Aorta (tissue), 5 donors: ENCODE measurements at regions not wholly inside any gene's neighbourhood (a gene's known extent, or its start where the extent isn't known, plus 50 kb on each side); places are given as distances from the start of the nearest gene placed in this dataset.
"Not testable (repeated sequence)": the region's sequence is repeated elsewhere in the genome, so short reads cannot be mapped to it uniquely, and the experiment has no call there.

Experiments used
- ATAC-seq: fragments of 200-7000 bp; cut with Tn5 transposase; one replicate; pipeline ENCODE4 v1.9.1; 2022; ENCODE audit warnings: moderate library complexity; ENCODE audit not compliant: low FRiP score
- DNase-seq, 2 donors: peaks; one replicate each; pipeline ENCODE4 v3.0.0-alpha.2; 2020
- H3K27ac ChIP-seq, 2 donors: one replicate each; pipeline ENCODE4 v1.5.1; 2013; ENCODE audit warnings: low read length in 2 of 2, mild to moderate bottlenecking in 2 of 2, moderate library complexity in 2 of 2, control low read depth in 1 of 2, inconsistent platforms in 1 of 2, low read depth in 1 of 2
- H3K27me3 ChIP-seq, 2 donors: one replicate each; pipeline ENCODE4 v1.6.1; 2013; ENCODE audit warnings: control low read depth in 1 of 2, low read length in 1 of 2, mild to moderate bottlenecking in 1 of 2, moderate library complexity in 1 of 2; ENCODE audit not compliant: insufficient read depth in 2 of 2, control insufficient read depth in 1 of 2
- H3K36me3 ChIP-seq, 2 donors: one replicate each; pipeline ENCODE4 v1.6.1; 2013; ENCODE audit warnings: control low read depth in 1 of 2, low read length in 1 of 2, mild to moderate bottlenecking in 1 of 2; ENCODE audit not compliant: insufficient read depth in 2 of 2, control insufficient read depth in 1 of 2
- H3K4me1 ChIP-seq, 2 donors: one replicate each; pipeline ENCODE4 v1.6.1; 2013; ENCODE audit warnings: low read length in 2 of 2, control low read depth in 1 of 2, mild to moderate bottlenecking in 1 of 2, moderate library complexity in 1 of 2; ENCODE audit not compliant: insufficient read depth in 2 of 2, control insufficient read depth in 1 of 2
- H3K4me3 ChIP-seq, 2 donors: one replicate each; pipeline ENCODE4 v1.5.1; 2013; ENCODE audit warnings: low read length in 2 of 2, control low read depth in 1 of 2, mild to moderate bottlenecking in 1 of 2
- H3K9me3 ChIP-seq: one replicate; pipeline ENCODE4 v1.6.1; 2013; ENCODE audit warnings: mild to moderate bottlenecking, low read length; ENCODE audit not compliant: control insufficient read depth
- WGBS, 2 donors: extraction: QIAGEN DNeasy Blood & Tissue Kit; methylation state at CpG; one replicate each; pipeline ENCODE4 v1.1.7; 2013; 5-methylcytosine and 5-hydroxymethylcytosine counted together
- intact Hi-C, 2 donors: fragments of 100-400 bp; cut with DNase I; formaldehyde crosslinking; loops; one replicate each; pipeline versions ENCODE4 v1.14.2 to v1.15.0; 2022
- donor health status: healthy with polysubstance abuse.
- donor health status: Bipolar disorder and iron deficiency.
- donor health status: DM: no; HTN: no; CAD: no.
- donor health status: DM: no; HTN: no; CAD: no.
- donor health status: DM: yes; HTN: yes; CAD: no.

DNA sequence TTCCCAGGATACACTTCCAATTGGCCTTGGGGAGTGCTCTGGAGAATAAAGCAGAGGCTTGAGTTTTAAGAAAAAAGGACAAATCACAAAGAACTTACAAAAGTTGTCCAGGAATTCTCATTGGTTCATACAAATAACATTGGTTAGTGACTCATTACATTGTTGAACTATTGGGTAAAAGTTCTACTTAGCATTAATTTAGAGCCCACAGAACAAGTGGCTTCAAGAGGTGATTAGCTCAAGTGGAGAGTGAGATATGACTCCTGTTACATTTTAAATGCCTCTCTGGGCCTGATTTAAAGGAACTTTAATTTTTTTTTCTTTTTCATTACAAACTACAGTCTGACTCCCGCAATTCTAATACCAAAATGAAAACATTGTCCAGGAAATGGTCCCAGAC, 72.9 kb downstream of the ASCL4 start:
- WGBS, 2 donors, result 24 to 25% methylated on average over 1 of the region's 1 CpG
- intact Hi-C loops, result no loop called here
- Histone ChIP-seq H3K27me3 (no peaks in the 10 kb centered on the region), H3K36me3 (no peaks in the 10 kb centered on the region), H3K4me3 (no peak overlapping the region), H3K9me3 (no peaks in the 10 kb centered on the region), H3K27ac (no peak overlapping the region), H3K4me1 (no peaks in the 10 kb centered on the region)
- ATAC-seq (no peak), DNase-seq (no peak)

DNA sequence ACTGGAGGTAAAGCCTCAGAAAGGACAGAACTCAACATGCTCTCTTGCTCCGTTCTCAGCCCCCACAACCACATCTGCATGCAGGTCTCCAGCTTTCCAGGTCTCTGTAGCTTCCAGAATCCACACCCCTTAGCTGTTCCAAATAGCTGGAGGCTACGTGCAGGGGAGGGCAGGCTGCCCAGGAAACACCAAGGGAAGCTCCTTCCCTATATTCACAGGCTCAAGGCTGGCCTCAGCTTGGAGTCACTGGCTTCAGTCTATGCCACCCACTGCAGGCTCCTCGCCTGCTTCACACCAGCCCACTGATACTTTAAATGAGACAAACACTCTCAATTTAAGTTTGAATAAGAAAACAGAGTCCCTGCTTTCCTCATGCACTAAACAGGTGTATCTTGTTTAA, 73.3 kb downstream of the ASCL4 start:
- H3K4me1 ChIP-seq, result no peaks in the 10 kb centered on the region
- ATAC-seq (no peak), DNase-seq (no peak)
- 36 to 45% methylated on average over 3 of the region's 3 CpGs for WGBS, 2 donors
- H3K4me3 ChIP-seq, result no peak overlapping the region
- H3K27ac ChIP-seq, result no peak overlapping the region
- no peaks in the 10 kb centered on the region for H3K9me3 ChIP-seq
- intact Hi-C loops, result no loop called here
- H3K27me3 ChIP-seq, result no peaks in the 10 kb centered on the region
- no peaks in the 10 kb centered on the region for H3K36me3 ChIP-seq

DNA sequence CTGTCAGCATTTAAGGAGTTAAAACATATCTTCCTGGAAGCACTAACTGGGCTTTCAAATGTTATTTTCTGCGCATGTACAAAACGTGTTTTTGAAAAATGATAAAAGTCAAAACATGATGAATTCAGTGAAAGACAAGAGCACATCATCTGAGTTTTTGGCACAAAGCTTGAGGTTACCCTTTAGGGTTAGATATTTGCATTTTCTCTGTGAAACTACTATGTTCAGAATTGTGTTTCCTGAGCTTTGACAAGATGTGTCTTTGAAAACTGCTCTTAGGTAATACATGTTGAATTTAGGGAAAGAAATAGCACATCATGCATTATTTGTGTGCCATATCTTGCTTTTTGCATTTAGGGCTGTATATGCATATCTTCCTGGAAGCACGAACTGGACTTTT, 79.0 kb downstream of the ASCL4 start:
- Histone ChIP-seq H3K9me3 (no peaks in the 10 kb centered on the region), H3K4me3 (no peak overlapping the region), H3K27me3 (no peaks in the 10 kb centered on the region), H3K27ac (no peak overlapping the region), H3K36me3 (no peaks in the 10 kb centered on the region), H3K4me1 (no peaks in the 10 kb centered on the region)
- no peak for DNase-seq
- WGBS, 2 donors, result 26 to 28% methylated on average over 3 of the region's 3 CpGs
- ATAC-seq, result no peak
- intact Hi-C loops, result no loop called here

DNA sequence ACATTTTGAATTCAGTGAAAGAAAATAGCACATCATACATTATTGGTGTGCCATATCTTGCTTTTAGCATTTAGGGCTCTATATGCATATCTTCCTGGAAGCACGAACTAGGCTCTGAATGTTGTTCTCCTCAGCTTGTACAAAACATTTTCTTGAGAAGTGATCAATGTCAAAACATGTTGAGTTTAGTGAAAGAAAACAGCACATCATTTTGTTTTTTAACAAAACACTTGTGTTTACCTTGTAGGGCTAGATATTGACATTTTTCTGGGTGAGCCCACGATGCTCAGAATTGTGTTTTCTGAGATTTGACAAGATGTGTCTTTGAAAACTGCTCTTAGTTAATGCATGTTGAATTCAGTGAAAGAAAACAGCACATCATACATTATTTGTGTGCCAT, 81.0 kb downstream of the ASCL4 start:
- WGBS, 2 donors, result 21 to 31% methylated on average over 2 of the region's 2 CpGs
- ATAC-seq, result no peak
- no peaks in the 10 kb centered on the region for H3K4me1 ChIP-seq

DNA sequence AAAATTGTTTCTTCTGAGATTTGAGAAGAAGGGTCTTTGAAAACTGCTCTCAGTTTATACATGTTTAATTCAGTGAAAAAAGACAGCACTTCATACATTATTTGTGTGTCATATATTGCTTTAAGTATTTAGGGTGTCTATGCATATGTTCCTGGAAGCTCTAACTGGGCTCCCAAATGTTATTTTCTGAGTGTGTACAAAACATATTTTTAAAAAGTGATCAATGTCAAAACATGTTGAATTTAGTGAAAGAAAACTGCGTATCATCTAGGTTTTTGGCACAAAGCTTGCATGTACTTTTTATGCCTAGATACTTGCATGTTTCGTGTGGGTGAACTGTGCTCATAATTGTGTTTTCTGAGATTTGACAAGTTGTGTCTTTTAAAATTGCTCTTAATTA, 81.6 kb downstream of the ASCL4 start:
- no peak for ATAC-seq
- H3K27me3 ChIP-seq, result no peaks in the 10 kb centered on the region
- WGBS, 2 donors, result 41 to 67% methylated on average over 2 of the region's 2 CpGs
- no peak for DNase-seq
- no peaks in the 10 kb centered on the region for H3K36me3 ChIP-seq
- no peaks in the 10 kb centered on the region for H3K9me3 ChIP-seq
- intact Hi-C loops, result no loop called here
- H3K4me3 ChIP-seq, result no peak overlapping the region
- no peaks in the 10 kb centered on the region for H3K4me1 ChIP-seq
- H3K27ac ChIP-seq, result no peak overlapping the region

More for the DNA sequence above, 81.0 kb downstream of the ASCL4 start:
- intact Hi-C loops, result no loop called here
- no peak overlapping the region for H3K4me3 ChIP-seq
- H3K9me3 ChIP-seq, result no peaks in the 10 kb centered on the region
- H3K36me3 ChIP-seq, result no peaks in the 10 kb centered on the region
- DNase-seq, result no peak
- H3K27me3 ChIP-seq, result no peaks in the 10 kb centered on the region
- no peak overlapping the region for H3K27ac ChIP-seq

DNA sequence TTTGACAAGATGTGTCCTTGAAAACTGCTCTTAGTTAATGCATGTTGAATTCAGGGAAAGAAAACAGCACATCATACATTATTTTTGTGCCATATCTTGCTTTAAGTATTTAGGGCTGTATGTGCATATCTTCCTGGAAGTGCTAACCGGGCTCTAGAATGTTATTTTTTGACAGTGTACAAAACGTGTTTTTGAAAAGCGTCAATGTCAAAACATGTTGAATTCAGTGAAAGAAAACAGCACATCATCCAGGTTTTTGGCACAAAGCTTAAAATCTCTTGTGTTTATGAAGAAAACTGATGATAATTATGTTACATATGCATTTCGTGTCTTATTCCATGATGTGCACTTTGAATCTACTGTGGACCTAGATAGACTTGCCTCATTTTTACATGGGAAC, 82.7 kb downstream of the ASCL4 start:
- Histone ChIP-seq H3K36me3 (no peaks in the 10 kb centered on the region), H3K4me1 (no peaks in the 10 kb centered on the region), H3K27me3 (no peaks in the 10 kb centered on the region), H3K27ac (no peak overlapping the region), H3K4me3 (no peak overlapping the region), H3K9me3 (no peaks in the 10 kb centered on the region)
- WGBS, 2 donors, result 59 to 62% methylated on average over 4 of the region's 4 CpGs
- no peak for DNase-seq
- intact Hi-C loops, result no loop called here
- no peak for ATAC-seq

DNA sequence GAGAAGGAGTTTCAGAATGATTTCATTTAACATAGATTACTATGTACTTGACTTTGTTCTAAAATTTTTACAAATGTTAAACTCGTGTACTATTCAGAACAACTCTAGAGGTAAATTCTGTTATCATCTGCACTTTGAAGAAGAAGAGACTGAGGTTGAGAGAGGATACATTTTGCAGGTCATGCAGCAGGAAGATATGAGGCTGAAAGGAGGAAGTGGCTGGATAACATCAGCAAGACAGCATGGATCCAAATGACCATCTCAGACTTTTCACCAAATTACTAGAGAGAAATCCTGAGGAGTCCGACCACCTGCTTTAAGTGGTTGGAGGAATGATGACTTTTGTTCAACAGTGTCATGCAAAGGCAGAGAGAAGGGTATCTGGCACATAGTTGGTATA, 84.9 kb downstream of the ASCL4 start:
- Histone ChIP-seq H3K36me3 (no peaks in the 10 kb centered on the region), H3K27me3 (no peaks in the 10 kb centered on the region), H3K4me3 (no peak overlapping the region), H3K27ac (no peak overlapping the region), H3K9me3 (no peaks in the 10 kb centered on the region), H3K4me1 (no peaks in the 10 kb centered on the region)
- DNase-seq, result no peak
- WGBS, 2 donors, result 55 to 61% methylated on average over 2 of the region's 2 CpGs
- ATAC-seq, result no peak
- intact Hi-C loops, result no loop called here

DNA sequence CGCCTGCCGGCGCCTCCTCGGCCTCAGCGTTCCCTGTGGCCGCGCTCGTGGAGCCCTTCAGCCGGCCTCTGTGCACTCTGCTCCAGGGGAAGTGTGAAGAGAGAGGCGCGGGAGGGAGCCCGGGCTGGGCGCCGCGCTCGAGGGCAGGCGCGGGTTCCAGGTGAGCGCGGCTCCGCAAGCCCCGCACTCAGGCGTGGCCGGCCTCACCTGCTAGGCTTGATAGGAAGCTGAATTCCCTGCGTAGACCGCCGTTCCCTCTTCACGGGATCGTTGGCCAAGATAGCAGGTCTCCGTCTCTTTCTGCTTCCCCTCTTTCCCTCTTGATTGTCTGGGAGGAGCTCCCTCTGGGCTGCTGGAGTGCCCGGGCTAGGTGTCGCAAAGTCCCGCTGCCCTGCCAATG, 89.7 kb downstream of the ASCL4 start:
- Histone ChIP-seq H3K27ac (no peak overlapping the region), H3K4me1 (no peaks in the 10 kb centered on the region), H3K9me3 (no peaks in the 10 kb centered on the region), H3K27me3 (no peaks in the 10 kb centered on the region), H3K4me3 (no peak overlapping the region), H3K36me3 (no peaks in the 10 kb centered on the region)
- no peak for DNase-seq
- intact Hi-C loops, result no loop called here
- 20 to 26% methylated on average over 28 to 33 of the region's 33 CpGs for WGBS, 2 donors
- no peak for ATAC-seq

DNA sequence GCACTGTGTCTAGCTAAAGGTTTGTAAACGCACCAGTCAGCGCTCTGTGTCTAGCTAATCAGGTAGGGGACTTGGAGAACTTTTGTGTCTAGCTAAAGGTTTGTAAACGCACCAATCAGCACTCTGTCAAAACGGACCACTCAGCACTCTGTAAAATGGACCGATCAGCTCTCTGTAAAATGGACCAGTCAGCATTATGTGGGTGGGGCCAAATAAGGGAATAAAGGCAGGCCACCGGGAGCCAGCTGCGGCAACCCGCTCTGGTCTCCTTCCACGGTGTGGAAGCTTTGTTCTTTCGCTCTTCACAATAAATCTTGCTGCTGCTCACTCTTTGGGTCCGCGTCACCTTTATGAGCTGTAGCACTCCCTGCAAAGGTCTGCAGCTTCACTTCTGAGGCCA, 90.2 kb downstream of the ASCL4 start:
- DNase-seq, H3K9me3 ChIP-seq, H3K27me3 ChIP-seq, H3K36me3 ChIP-seq, H3K27ac ChIP-seq, H3K4me1 ChIP-seq, H3K4me3 ChIP-seq, ATAC-seq, intact Hi-C loops: not testable (repeated sequence)
- WGBS, 2 donors, result 75 to 76% methylated on average over 12 of the region's 12 CpGs
